Pulmonary artery endothelial cell (primary cell): ENCODE measurements at regions not wholly inside any gene's neighbourhood (a gene's known extent, or its start where the extent isn't known, plus 50 kb on each side); places are given as distances from the start of the nearest gene placed in this dataset.
"Not testable (repeated sequence)": the region's sequence is repeated elsewhere in the genome, so short reads cannot be mapped to it uniquely, and the experiment has no call there.

ENCODE experiments used
- DNase-seq: peaks from one replicate; pipeline ENCODE4 v3.0.0-alpha.2; 2011; ENCODE audit warnings: low read depth, low spot score

DNA sequence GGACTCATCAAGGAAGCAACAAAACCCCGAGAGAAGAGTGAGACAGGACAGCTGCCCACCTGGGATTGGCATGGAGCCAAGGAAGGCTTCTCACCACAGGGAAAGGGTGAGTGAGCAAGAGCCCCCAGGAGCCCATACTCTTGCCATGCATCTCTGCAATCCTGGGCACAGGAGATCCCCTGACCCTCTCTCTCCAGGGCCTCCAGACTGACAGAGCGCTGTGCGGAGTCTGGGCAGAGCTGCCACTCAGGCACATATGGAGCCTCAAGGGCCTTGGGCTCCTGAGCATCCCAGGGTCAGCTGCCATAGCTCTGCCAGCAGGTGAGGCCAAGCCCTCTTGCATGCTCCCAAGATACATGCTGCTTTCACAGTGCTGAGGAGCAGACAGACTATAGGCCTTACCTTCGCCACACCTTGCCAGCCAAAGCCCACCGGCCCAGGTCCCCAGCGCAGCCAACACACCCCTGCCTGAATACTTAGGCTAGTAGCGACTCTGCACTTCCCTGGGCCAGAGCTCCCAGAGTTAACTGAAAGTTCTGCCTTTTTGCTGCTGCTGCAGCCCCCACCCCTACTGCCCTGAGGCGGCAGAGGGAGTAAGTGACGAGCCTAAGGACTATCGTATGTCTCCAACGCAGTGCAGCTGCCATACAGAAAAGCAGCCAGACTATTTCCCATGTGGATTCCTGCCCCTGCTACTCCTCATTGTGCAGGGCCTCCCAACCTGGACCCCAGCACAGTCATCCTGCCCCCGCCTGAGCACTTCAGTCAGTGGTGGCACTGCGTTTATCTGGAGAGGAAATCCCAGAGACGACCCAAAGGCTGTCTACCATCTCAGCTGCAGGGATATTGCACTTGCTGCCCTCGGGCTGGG is 251.6 kb downstream of the SPATA31A6 start:
- DNase-seq: not testable (repeated sequence)

DNA sequence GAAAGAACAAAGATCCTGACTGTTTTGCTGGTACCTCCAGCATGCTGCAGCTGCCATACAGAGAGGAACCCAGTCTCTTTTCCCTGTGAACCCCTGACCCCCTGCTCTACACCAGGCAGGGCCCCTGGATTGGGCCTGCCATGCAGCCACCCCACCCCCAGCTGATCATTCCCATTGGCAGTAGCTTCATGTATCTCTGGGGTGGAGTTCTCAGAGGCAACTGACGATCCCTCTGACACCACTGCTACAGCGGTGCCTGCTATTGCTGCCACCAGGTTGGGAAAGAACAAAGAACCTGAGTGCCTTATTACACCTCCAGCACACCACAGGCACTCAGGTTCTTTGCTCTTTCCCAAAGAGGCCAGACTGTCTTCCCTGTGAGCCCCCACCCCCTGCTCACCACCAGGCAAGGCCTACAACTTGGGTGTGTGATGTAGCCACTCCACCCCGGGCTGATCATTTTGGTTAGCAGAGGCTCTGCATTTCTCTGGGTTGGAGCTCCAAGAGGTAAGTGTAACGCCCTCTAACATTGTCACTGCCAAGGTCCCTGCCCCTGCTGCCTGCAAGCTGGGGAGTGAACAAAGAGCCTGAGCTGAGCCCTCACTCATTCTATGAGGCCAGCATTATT is 252.4 kb downstream of the SPATA31A6 start:
- not testable (repeated sequence) for DNase-seq

DNA sequence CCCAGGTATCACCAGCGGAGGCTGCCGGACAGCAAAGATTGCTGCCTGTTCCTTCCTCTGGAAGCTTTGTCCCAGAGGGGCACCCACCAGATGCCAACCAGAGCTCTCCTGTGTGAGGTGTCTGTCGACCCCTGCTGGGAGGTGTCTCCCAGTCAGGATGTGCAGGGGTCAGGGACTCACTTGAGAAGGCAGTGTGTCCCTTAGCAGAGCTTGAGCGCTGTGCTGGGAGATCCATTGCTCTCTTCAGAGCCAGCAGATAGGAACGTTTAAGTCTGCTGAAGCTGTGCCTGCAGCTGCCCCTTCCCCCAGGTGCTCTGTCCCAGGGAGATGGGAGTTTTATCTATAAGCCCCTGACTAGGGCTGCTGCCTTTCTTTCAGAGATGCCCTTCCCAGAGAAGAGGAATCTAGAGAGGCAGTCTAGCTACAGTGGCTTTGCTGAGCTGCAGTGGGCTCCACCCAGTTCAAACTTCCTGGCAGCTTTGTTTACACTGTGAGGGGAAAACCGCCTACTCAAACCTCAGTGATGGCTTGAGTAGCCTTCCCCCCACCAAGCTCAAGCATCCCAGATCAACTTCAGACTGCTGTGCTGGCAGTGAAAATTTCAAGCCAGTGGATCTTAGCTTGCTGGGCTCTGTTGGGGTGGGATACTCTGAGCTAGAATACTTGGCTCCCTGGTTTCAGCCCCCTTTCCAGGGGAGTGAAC is 253.7 kb downstream of the SPATA31A6 start:
- not testable (repeated sequence) for DNase-seq

DNA sequence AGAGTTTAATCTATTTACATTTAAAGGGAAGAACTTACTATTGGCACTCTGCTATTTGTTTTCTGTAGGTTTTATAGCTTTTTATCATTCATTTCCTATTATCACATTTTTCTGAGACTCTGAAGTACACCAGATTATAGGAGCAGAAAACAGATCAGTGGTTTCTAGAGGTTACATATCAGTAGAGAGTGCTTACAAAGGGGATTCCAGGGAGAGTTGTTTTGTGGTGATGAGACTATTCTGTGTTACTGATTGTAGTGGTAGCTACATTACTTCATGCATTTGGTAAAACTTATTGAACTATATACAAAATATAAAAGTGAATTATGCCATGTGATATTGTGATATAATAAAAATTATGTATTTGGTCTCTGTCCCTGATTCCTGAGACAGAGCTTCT is 259.2 kb downstream of the SPATA31A6 start:
- DNase-seq: not testable (repeated sequence)

DNA sequence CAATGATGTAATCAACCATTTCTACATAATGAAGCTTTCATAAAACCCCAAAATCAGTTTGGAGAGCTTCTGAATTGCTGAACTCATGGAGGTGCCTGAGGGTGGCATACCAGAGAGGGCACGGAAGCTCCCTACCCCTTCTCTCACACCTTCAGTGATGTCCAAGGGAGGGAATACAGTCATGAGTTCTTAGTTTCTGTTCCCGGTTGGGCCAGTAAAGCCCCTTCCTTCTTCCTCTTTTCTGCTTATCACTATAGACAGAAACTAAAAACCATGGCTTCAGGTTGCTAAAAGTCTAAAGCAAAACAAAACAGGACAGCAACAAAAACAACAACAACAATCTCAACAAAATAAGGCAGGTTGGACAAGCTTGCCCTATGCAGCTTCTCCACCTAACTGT is 260.0 kb downstream of the SPATA31A6 start:
- not testable (repeated sequence) for DNase-seq

DNA sequence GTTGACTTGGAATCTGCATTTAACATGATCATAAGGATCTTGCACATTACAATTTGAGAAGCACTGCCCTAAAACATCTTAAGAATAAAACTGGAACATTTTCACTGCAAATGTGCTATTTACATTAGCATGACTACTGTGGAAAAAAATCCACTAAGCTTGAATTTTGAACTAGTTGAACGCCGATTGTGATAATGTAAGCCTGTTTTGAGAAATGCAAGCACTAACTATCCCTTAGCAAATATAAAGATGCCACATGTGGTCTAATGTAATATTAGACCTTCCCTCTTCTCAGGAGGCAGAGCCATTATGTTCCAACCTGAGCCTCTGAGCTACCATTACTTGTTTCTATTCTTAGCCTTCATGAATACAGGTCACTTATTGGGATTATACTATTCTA is 278.0 kb downstream of the SPATA31A6 start:
- DNase-seq: not testable (repeated sequence)

DNA sequence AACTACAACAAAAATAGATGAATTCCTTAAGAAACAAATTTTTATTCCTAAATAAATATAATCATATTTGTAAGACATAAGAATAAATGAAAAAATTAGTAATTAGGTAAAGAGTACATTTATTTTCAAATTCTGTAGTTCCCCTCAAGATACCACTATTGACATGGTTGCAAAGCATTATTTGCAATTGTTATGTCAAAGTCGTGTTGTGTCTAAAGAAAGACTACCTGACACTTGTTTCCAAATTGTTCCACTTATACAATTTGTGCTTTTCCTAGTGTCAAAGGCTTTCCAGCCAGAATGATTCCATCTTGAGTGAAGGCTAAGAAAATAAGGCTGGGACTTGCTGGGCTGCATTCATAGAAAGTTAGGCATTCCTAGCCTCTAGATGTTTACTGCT is 278.4 kb downstream of the SPATA31A6 start:
- DNase-seq: not testable (repeated sequence)

DNA sequence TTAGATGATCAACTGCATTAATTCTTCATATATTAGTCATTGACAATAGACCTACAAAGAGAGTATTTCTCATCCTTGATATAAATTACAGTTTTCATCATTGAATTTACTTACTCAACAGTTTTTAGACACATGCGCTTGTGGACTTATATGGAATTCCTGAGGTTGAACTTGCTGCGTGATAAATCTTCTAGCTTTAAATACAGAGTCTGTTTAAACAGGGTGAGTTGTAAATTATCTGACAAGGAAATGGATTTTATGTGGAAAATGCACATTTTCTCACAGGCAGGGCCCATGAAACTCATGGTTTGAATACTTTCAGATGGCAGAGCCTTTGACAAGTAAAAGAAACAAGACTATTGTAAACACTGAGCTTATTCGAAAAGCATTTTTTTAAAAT is 280.5 kb downstream of the SPATA31A6 start:
- not testable (repeated sequence) for DNase-seq

DNA sequence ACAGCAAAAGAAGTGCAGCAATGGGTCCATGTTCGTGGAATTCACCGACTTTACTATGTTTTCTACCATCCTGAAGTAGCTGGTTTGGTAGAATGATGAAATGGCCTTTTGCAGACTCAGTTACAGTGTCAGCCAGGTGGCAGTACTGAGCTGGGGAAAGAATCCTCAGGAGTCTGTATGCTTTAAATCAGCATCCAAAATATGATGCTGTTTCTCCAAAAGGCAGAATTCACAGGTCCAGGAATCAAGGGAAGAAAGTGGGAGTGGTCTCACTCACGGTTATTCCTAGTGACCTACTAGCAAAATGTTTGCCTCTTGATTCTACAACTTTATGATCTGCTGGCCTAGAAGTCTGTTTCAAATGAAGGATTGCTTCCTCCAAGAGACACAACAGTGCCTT is 287.1 kb downstream of the SPATA31A6 start:
- not testable (repeated sequence) for DNase-seq

DNA sequence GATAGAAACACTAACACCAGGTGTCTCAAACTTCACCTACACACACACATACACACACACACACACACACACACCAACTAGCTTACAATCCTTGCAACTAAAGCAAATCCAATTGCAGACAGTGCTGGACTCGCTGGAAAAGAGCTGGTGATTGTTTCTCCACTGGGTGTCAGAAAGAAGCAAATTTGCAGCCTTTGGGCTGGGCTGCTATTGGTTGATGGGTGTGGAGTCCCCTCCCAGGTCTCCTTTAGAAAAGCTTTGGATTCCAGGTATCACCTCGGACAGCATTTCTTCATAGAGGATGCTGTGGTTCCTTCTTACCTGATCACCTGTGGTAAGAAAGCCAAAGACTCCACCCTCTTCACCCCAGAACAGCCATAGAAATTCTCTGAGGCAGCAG is 307.5 kb downstream of the SPATA31A6 start:
- not testable (repeated sequence) for DNase-seq

DNA sequence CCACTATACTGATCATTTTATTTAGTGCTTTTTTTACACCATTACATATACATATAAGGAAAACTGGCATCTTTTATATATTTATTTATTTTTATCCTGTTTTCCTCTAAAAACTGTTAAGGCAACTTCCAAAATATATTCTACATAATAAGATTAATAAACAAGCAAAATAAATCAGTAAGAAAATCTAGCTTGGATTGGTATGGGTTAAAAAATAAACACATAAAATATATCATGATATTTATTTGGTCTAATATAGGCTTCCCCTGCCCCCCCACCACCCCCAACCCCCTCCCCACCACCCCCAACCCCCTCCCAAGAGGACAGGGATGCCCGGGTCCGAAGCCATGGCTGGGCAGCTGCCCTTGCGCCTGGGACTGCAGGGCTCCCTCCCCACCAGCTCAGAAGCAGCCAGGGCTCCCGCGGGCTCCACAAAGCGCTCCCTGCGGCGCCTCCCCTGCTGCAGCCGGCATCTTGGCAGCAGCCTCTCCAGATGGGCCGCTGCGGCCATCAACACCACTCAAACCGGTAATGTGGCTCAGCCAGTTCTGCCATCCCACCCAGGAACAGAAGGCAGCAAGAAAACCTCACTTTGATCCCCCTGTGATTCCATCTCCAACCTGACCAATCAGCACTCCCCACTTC is 319.3 kb downstream of the SPATA31A6 start:
- not testable (repeated sequence) for DNase-seq

DNA sequence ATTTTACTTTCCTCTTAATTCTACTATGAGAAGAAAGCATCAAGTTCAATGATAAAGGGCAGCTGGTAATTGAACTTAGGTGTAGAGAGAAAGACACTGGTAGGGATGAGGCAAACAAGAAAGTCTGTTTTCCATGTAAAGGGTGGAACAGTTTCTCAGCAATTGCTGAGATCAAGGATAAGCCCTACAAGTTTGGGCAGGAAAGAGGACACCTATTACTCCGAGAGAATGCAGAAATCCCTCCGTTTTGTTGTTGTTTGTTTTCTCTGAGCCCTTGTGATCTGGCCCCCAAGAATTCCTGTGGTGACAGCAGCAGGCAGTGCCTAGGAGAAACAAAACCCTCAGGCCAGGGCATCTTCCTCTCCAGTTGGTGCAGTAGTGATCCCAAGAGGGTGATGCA is 324.7 kb downstream of the SPATA31A6 start:
- not testable (repeated sequence) for DNase-seq

DNA sequence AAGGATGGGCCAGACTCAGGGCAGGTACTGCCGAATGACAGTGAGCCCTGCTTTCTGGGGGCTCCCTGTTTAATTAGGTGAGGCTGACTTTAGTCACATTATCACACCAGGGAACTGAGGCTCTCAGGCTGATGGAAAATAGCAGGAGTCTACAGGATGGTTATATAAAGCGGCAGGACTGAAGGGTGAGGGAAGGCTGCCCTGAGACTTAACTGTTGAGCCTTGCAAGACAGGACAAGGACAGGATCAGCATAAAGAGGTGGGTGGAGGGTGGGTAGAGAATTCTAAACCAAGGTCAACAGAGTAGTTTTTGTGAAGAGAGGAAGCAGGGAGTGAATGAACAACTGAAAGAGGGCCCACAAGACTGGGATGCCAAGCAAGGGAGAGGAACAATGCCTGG is 330.1 kb downstream of the SPATA31A6 start:
- not testable (repeated sequence) for DNase-seq

DNA sequence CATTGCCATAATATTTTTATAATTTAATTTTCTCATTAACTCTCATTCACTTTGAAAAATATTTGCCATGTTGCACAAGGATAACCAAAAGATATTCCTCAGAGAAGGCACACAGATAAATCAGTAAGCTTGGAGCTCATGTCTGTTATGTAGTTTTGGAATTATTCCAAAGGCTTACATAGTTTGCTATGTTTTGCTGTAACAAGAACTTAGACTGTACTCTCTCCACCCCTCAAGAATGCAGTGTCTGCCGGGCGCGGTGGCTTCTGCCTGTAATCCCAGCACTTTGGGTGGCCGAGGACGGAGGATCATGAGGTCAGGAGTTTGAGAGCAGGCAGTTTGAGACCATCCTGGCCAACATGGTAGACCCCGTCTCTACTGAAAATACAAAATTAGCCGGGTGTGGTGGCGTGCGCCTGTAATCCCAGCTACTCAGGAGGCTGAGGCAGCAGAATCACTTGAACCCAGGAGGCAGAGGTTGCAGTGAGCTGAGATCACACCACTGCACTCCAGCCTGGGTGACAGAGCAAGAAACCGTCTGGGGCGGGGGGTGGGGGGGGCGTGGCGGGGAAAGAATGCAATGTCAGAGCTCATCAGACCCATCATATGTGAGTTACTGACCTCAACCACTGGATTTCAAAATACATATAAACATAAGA is 351.0 kb downstream of the SPATA31A6 start:
- not testable (repeated sequence) for DNase-seq

DNA sequence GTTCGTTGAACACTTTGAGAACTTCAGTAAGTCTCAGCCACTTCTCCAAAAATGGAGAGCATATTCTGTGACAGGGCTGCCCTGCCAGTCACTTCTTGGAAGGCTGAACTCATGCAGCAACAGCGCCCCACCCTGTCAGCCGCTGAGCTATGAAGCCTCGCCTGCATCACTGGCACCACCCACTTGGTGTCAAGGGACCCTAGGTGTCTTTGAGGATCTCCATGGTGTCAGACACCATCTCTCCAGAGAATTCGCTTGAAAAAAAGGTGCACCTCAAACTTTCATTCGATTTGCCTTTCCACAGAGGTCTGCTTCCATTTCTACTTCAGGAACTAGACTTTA is 351.5 kb downstream of the SPATA31A6 start:
- DNase-seq: not testable (repeated sequence)

DNA sequence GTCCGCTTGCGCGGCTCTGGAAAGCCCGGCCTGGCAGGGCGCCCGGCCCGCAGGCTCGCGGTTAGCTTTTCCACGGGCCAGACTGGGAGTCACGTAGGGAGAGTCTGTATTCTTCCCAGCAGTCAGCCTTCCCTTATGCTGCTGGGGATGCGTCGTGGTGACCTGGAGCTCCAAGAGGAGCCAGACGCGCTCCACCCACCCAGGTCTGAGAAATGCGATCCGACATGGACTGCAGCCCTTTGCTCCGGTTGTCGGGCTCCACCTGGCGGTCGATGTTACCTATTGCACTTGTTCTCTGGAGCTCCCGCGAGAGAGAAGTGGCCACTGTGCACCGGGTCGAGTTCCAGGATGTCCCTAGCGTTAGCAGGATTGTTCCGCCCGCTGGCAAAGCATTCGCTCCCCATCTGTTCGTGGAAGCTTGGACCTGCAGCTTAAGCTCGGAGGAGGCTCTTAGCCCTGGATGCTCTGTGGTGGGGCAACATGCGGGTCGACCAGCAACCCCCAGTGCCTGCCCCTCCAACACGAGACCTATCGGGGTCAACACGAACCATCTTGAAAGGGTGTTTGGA is 367.4 kb downstream of the SPATA31A6 start:
- not testable (repeated sequence) for DNase-seq

DNA sequence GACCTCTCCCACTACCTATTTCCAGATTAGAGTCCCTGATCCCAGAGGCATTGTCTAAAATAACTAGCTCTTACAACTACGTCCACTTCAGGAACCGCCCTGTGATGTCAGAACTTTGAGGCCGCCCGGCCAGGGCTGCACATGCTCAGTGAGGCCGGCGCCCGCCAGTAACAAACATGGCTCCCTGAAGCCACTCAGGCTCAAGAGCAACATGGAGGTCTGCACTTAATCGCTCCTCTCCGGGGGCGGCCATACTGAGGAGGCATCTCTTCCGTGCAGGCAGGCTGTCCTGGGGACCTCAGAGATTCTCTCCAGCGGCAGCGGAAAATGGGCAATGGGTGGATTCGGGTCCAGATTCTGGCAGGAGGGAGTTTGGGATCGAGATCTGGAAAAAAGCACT is 385.1 kb downstream of the SPATA31A6 start:
- DNase-seq: not testable (repeated sequence)

DNA sequence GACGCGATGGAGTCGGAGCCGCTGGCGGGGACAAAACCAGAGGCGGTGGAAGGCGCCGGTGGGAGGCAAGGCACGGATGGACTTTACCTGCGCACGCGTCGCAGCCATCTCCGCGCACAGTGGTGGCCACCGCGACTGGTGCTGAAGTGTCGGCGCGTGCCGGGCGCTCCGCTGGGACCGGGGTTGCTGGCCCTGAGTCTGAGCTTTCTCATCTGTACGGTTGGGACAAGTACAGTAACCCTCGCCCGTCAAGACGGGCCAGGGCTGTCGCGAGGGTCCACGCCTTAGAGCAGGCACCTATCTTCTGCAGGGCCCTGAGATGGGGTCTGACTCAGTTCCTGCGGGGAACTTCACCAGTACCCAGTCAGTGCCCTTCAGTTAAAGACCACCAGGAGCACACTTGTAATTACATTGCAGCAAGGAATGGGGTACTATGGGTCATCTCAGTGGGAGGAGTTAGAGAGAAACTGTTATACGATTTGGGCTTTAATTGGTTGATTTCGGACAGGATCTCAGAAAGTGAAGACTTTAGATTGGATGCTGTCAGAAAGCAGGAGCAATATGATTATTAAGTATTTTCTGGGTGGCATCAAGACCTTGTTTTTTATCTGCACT is 385.6 kb downstream of the SPATA31A6 start:
- not testable (repeated sequence) for DNase-seq

DNA sequence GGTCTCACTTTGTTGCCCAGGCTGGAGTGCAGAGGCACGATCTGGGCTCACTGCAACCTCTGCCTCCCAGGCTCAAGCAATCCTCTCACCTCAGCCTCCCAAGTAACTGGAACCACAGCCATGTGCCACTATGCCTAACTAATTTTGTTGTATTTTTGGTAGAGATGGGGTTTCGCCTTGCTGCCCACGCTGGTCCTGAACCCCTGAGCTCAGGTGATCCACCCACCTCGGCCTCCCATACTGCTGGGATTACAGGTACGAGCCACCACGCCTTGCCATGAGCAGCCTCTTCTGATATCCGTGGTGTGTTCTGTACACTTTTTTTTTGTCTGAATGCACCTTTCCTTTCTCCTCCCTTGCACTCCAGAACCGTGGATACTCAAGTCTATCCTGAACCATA is 394.4 kb downstream of the SPATA31A6 start:
- not testable (repeated sequence) for DNase-seq
